ENCODE measurements at regions not wholly inside any gene's neighbourhood (a gene's known extent, or its start where the extent isn't known, plus 50 kb on each side); places are given as distances from the start of the nearest gene placed in this dataset.

DNA sequence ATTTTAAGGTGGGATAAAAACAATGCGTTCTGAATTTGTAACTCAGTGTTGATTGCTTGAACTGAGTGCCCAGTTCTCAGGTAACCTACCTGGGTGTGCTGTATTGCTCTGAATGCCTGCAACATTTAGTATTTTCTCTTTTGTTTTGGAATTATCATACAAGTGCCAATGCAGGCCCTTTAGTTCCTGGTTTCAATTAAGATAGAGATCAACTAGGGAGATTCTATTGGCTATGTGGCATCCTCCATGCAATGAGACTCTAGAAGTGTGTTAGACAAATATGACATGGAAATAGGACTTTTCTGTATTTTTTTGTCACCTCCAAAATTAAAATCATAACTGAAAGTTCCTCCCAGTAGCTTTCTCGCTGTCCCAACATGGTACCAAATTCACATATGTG, 438.7 kb upstream of the IGFBP7 start:
- DNase-seq: no peak

DNA sequence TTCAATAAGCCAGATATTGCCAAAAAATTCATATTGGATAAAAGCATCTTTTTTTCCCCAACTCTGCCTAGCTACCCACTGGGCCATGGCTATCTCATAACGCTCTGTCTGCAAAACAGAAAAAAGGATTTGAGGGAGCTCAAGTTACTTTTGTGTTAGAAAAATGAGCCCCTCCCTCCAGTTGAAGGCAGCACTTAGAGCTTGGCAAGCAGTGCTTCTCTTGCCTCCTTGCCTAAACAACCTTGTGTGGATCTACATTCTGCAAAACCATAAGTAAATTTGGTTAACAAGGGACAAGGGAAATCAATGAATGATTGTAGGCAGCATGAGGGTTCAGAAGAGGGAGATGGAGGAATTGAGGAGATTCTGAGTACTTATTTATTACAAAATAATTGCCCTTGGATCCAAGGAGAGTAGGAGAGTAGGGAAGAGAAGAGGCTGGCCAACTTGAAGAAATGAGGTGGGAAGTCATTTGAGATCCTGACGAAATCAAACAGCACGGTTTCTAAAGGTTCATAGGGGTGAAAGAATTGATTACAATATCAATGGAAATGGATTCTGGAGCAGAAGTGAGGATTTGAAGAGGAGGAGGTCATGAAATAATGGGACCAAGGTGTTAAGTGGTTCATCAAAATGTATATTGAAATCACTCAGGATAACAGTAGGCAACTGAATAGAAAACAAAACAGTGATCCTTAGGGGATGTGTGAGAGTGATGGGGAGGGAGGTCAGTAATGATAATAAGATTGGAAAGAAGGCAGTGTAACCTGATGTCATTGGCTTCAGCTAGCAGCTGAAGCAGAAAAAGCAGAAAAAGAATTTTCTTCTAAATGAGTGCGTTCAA, 434.8 kb upstream of the IGFBP7 start:
- no peak for DNase-seq

- DNase-seq: peak; percentile 5
Observed at GRCh38 chr4:57504797-57505530, 394.8 kb upstream of the IGFBP7 start.

- peak; percentile 85 for DNase-seq
Observed at GRCh38 chr4:57504139-57504538, 394.0 kb upstream of the IGFBP7 start.

GRCh38 chr4:57501720-57502119, 391.5 kb upstream of the IGFBP7 start:
- no peak for DNase-seq

- DNase-seq: no peak
Observed at GRCh38 chr4:57499786-57500185, 389.6 kb upstream of the IGFBP7 start.

GRCh38 chr4:57498251-57498650, 388.1 kb upstream of the IGFBP7 start:
- no peak for DNase-seq

DNA sequence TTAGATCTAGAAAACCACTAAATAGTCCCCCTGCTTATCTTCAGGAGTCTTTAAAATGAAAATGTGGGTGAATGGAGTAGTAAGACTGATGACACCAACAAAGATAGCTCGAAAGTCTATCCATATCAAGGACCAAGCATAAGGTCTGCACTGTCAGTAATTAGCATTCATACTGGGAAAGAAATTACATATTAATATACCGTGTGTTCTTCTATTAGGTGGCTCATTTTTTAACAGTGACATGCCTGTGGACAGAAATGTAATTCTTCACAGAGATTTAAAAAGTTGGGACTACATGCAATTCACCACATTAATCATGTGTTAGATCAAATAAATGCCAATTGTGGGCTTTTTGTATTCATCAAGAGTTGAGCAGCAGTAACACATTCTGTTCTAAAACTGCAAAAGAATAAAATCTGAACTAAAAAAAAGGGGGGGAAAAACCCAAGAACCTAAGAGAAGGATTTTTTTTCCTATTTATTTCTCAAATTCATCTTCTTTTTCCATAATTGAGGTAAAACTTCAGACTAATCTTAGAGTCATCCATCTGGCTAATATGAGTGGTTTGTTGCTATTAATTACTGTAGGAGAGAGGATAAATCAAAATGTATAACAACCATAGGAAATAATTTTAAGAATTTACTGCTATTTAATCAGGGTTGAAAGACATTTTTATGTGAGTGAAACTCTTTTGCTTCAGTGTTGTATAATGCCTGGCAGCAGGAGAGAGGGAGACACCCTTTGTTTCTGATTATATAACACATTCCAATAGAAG, 386.7 kb upstream of the IGFBP7 start:
- DNase-seq: no peak

DNA sequence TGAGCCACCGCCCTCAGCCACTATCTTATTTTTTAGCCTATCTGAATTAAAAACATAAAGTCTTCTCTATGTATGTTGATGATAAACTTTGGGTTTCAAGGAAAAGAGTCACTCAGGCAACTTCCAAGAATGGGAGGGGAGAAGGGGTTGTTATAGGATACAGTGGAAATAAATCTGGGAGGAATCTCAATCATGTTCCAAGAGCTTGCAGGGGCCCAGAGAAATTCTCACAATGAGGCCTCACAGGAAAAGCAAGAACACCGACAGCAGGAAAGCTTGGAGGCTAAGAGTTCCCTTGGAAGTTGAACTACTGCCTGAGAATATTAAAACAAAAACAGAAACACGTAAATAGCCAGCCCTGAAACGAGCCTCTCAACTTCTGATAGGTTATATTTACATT, 384.6 kb upstream of the IGFBP7 start:
- no peak for DNase-seq

DNA sequence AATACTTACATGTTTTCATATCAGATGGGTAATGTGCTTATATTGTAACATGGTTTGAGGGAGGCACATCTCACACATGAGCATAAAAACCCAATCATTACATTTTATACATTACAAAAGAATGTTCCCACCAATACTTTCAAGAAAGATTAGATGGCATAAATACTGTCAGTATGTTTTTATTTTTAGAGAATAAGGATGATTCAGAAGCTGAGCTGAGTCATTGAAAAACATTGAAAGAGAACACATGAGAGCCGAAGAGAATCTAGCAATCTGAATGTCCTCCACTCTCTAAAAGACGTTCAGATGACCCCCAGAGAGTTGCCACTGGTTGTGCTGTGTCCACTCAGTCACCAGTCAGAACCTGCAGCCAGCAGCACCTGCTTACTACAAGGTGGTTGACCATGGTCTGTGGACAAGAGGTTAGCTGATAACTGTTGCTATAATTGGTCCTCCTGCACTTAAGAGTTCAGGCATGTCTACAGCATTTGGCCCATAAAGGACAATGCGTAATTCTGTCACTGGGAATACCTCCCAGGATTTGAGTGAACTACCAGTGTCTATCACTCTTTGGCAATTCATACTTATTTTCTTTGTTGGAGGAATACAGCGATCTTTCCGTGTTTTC, 382.2 kb upstream of the IGFBP7 start:
- no peak for DNase-seq

DNA sequence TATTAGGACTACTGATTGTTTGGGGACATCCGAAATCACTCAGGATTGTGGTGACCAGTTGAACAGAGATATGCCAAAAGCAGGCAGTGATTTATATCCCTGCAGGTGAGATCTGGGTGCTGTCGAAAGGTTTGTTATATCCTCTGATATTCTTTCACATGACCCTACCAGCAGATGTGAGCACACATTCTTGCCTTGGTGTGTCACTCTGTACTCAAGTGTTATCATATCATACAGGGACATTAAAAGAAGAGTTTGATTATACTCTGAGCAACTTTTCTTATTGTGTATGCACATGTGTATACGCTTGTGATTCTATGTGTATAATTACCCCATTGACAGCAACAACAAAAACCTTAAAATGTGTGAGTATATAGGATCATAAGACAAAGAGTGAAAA, 381.2 kb upstream of the IGFBP7 start:
- DNase-seq: no peak

DNA sequence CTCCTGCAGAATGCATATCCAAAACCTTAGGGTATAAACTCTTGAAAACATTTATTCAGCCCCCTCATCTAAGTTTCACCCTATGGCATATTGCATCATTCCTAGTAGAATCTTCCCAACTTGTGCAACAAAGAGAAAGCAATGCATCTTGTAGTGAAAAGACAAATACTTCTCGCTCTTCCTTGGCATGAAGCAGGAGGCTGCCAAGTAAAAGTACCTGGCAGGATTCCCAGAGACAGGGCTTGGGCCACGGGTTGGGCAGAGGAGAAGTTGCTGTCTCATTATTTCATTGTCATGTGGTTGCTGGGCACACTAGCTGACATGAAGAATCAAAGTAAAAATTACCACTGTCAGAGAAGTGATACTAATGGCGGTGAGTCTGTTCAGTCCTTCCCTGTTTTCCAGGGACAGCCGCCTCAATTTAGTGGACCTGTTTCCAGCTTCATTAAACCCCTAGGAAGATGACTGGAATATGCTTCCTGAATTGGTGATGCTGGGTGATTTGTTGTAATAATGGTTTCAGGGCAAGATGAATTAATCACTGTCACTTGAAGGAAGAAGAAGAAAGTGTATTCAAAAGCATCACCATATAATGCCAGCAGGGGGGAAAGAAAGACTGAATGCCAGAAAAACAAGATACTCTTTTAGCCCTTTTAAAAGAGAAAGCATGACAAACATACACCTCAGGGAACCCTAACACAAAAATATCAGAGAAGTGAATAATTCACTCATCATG, 380.5 kb upstream of the IGFBP7 start:
- no peak for DNase-seq

GRCh38 chr4:57488366-57489162, 378.4 kb upstream of the IGFBP7 start:
- DNase-seq: no peak

- no peak for DNase-seq
Observed at GRCh38 chr4:57475424-57475823, 365.2 kb upstream of the IGFBP7 start.

- DNase-seq: no peak
Observed at GRCh38 chr4:57465321-57466056, 355.3 kb upstream of the IGFBP7 start.

GRCh38 chr4:57462843-57463242, 352.7 kb upstream of the IGFBP7 start:
- DNase-seq: peak; percentile 53

GRCh38 chr4:57460967-57461366, 350.8 kb upstream of the IGFBP7 start:
- no peak for DNase-seq

DNA sequence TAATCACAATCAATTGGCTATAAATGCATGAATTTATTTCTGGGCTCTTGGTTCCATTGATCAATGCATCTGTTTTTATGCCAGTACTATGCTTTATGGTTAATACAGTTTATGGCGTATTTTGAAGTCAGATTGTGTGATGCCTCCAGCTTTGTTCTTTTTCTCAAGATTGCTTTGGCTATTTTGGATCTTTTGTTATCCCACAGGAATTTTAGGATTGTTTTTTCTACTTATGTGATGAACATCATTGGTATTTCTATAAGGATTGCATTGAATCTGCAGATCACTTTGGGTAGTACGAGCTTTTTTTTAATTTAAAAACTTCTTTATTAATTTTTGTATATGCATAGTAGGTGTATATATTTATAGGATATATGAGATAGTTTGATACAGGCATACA, 338.7 kb upstream of the IGFBP7 start:
- DNase-seq: no peak

- no peak for DNase-seq
Observed at GRCh38 chr4:57448452-57448851, 338.3 kb upstream of the IGFBP7 start.

GRCh38 chr4:57446266-57446665, 336.1 kb upstream of the IGFBP7 start:
- DNase-seq: no peak

DNA sequence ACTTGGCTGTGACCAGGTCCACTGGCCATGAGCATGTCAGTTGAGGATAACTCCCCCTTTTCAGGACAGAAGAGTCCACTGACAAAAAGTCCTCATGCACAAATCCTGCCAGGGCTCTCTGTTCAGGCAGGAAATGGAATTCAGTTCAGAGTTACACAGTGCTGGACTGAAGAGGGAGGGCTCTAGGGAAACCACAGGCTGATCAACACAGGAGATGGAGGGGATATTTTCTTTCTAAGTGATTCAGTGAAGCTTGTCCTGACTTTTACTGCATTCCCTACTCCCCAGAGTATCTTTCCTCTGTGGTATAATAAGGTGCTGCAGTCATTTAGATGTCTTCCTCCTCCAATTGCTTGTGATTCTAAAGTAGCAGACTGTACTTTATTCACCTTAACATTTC, 335.5 kb upstream of the IGFBP7 start:
- DNase-seq: no peak

Measured in NCI-H1092 (cell line).